A549 (cell line): ENCODE measurements at regions not wholly inside any gene's neighbourhood (a gene's known extent, or its start where the extent isn't known, plus 50 kb on each side); places are given as distances from the start of the nearest gene placed in this dataset.

Source experiments
- ATAC-seq, 2 experiments: fragments of 200-7000 bp in 1 of 2; fragments of >200 bp in 1 of 2; cut with Nextera tagmentation in 1 of 2; cut with Tn5 transposase in 1 of 2; 3 replicates each; pipeline versions ENCODE4 v1.8.0 to v1.9.1; 2018 to 2020; ENCODE audit warnings: mild to moderate bottlenecking in 1 of 2, moderate library complexity in 1 of 2
- CTCF ChIA-PET: fragments of 300-600 bp; sonication (Branson Sonifier 250); formaldehyde crosslinking; extraction: SDS; loops from one replicate; lab custom pipeline; 2021; ENCODE audit warnings: antibody characterized with exemption, inconsistent platforms; lab: Yijun Ruan, JAX
- POLR2A ChIA-PET: fragments of 350-600 bp; formaldehyde crosslinking; extraction: SDS; loops from one replicate; lab custom pipeline; 2021; ENCODE audit warnings: antibody characterized with exemption, inconsistent platforms; lab: Yijun Ruan, JAX
- DNase-seq, 2 experiments: peaks; one replicate each; pipeline versions ENCODE4 v3.0.0 to v3.0.0-alpha.2; 2011 to 2016; ENCODE audit warnings: low read depth in 1 of 2, low spot score in 1 of 2
- FAIRE-seq: peaks from 2 replicates; lab custom pipeline; 2011; peaks lifted over from hg19 to GRCh38; lab: Jason Lieb, UNC
- H3K27ac ChIP-seq, 2 experiments: fragments of >200 bp; sonication (Bioruptor Twin); formaldehyde crosslinking; 3 replicates each; pipeline ENCODE4 v1.5.1; 2016 to 2017
- H3K4me1 ChIP-seq: fragments of >200 bp; sonication (Bioruptor Twin); formaldehyde crosslinking; 3 replicates; pipeline ENCODE4 v1.6.1; 2016
- H3K4me2 ChIP-seq: fragments of >200 bp; sonication (Bioruptor Twin); formaldehyde crosslinking; 3 replicates; pipeline ENCODE4 v1.6.1; 2016
- H3K4me3 ChIP-seq: fragments of >200 bp; sonication (Bioruptor Twin); formaldehyde crosslinking; 3 replicates; pipeline ENCODE4 v1.5.1; 2016
- H3K9me3 ChIP-seq: fragments of >200 bp; sonication (Bioruptor Twin); formaldehyde crosslinking; 3 replicates; pipeline ENCODE4 v1.6.1; 2016
- CBX2 ChIP-seq: fragments of 200-600 bp; sonication (generic); IDR thresholded peaks from 2 replicates; pipeline ENCODE4 v1.6.1; 2016; ENCODE audit warnings: low read depth, mild to moderate bottlenecking, borderline replicate concordance
- CHD2 ChIP-seq: fragments of 150-350 bp; IDR thresholded peaks from 2 replicates; pipeline ENCODE4 v1.6.1; 2014; ENCODE audit warnings: low read length; ENCODE audit not compliant: partially characterized antibody
- E2F6 ChIP-seq: IDR thresholded peaks from 2 replicates; pipeline ENCODE4 v1.6.1; 2012; ENCODE audit warnings: low read depth, borderline replicate concordance
- EHF ChIP-seq: fragments of 250-450 bp; sonication (Bioruptor Pico); IDR thresholded peaks from 2 replicates; pipeline ENCODE4 v1.5.0; 2020; ENCODE audit warnings: mild to moderate bottlenecking
- EHMT2 ChIP-seq: fragments of 200-600 bp; sonication (generic); IDR thresholded peaks from 2 replicates; pipeline ENCODE4 v1.6.1; 2016; ENCODE audit warnings: antibody characterized with exemption, low read depth, mild to moderate bottlenecking, moderate library complexity
- HEYL ChIP-seq: fragments of 250-450 bp; sonication (Bioruptor Pico); IDR thresholded peaks from 2 replicates; pipeline ENCODE4 v1.8.0; 2021; ENCODE audit warnings: mild to moderate bottlenecking, moderate library complexity
- HOXB5 ChIP-seq: fragments of 250-450 bp; sonication (Bioruptor Pico); IDR thresholded peaks from 2 replicates; pipeline ENCODE4 v1.5.0; 2020; ENCODE audit warnings: mild to moderate bottlenecking, moderate library complexity
- KDM1A ChIP-seq: fragments of 200-600 bp; sonication (generic); IDR thresholded peaks from 2 replicates; pipeline ENCODE4 v1.6.1; 2016; ENCODE audit warnings: low read depth, mild to moderate bottlenecking
- MAZ ChIP-seq: fragments of 150-350 bp; IDR thresholded peaks from 2 replicates; pipeline ENCODE4 v1.6.1; 2014; ENCODE audit warnings: antibody characterized with exemption, low read depth, low read length, borderline replicate concordance
- MYC ChIP-seq: IDR thresholded peaks from 2 replicates; pipeline ENCODE4 v1.6.1; 2012; ENCODE audit warnings: mild to moderate bottlenecking, inconsistent platforms, low read length, improper control_type of control experiment, borderline replicate concordance
- NFE2L2 ChIP-seq: fragments of 150-350 bp; conservative IDR thresholded peaks from 2 replicates; pipeline ENCODE4 v1.6.1; 2014; ENCODE audit warnings: low read length
- PHF8 ChIP-seq: fragments of 200-600 bp; sonication (generic); IDR thresholded peaks from 2 replicates; pipeline ENCODE4 v1.6.1; 2016; ENCODE audit warnings: low read depth, mild to moderate bottlenecking, antibody characterized with exemption, moderate library complexity, borderline replicate concordance
- POLR2A ChIP-seq: IDR thresholded peaks from 2 replicates; pipeline ENCODE4 v1.6.1; 2012; ENCODE audit warnings: mild to moderate bottlenecking, low read length
- RCOR1 ChIP-seq: fragments of 150-350 bp; IDR thresholded peaks from 2 replicates; pipeline ENCODE4 v1.6.1; 2014; ENCODE audit warnings: antibody characterized with exemption, low read length, low read depth
- SMC3 ChIP-seq: fragments of >200 bp; sonication (Bioruptor Twin); formaldehyde crosslinking; IDR thresholded peaks from 3 replicates; pipeline ENCODE4 v1.6.1; 2018; ENCODE audit warnings: inconsistent platforms
- TFCP2L1 ChIP-seq: fragments of 250-450 bp; sonication (Bioruptor Pico); IDR thresholded peaks from 2 replicates; pipeline ENCODE4 v1.5.0; 2021; ENCODE audit warnings: mild to moderate bottlenecking
- TP53 ChIP-seq: fragments of 250-450 bp; sonication (Bioruptor Pico); IDR thresholded peaks from 2 replicates; pipeline ENCODE4 v1.5.0; 2021; ENCODE audit warnings: mild to moderate bottlenecking, moderate library complexity
- USF2 ChIP-seq: fragments of 450-650 bp; IDR thresholded peaks from 2 replicates; pipeline ENCODE4 v1.6.1; 2014; ENCODE audit warnings: antibody characterized with exemption
- ZFP36 ChIP-seq: fragments of 450-650 bp; IDR thresholded peaks from 2 replicates; pipeline ENCODE4 v1.6.1; 2014; ENCODE audit warnings: borderline replicate concordance; ENCODE audit not compliant: partially characterized antibody
- WGBS: methylation state at CpG from one replicate; pipeline ENCODE4 v1.1.6; 2017; ENCODE audit errors: missing lambda C conversion rate; 5-methylcytosine and 5-hydroxymethylcytosine counted together
- TF ChIP-seq, protein P1 (sequence below): fragments of 150-350 bp; IDR thresholded peaks from 2 replicates; pipeline ENCODE4 v1.6.1; 2014; ENCODE audit warnings: low read depth, mild to moderate bottlenecking, low read length
- TF ChIP-seq, protein P2 (sequence below): IDR thresholded peaks from 2 replicates; pipeline ENCODE4 v1.6.1; 2012
- TF ChIP-seq, protein P3 (sequence below): fragments of 250-450 bp; sonication (Bioruptor Pico); IDR thresholded peaks from 2 replicates; pipeline ENCODE4 v1.5.0; 2020; ENCODE audit warnings: low read depth, mild to moderate bottlenecking, moderate library complexity
- TF ChIP-seq, protein P4 (sequence below): fragments of >200 bp; sonication (Bioruptor Twin); formaldehyde crosslinking; IDR thresholded peaks from 3 replicates; pipeline ENCODE4 v1.5.1; 2016

- ATAC-seq (no peak), DNase-seq (no peak), FAIRE-seq (no peak)
- TF ChIP-seq EHF (no peak), NFE2L2 (no peak), HOXB5 (CRISPR knock-in tag) (no peak), EHMT2 (no peak), HEYL (CRISPR knock-in tag) (no peak), TFCP2L1 (CRISPR knock-in tag) (no peak), E2F6 (no peak), SMC3 (no peak), CBX2 (no peak), POLR2A (no peak), MYC (no peak), KDM1A (no peak), USF2 (no peak), TP53 (CRISPR knock-in tag) (no peak), MAZ (no peak)
- TF ChIP-seq, protein P1, sequence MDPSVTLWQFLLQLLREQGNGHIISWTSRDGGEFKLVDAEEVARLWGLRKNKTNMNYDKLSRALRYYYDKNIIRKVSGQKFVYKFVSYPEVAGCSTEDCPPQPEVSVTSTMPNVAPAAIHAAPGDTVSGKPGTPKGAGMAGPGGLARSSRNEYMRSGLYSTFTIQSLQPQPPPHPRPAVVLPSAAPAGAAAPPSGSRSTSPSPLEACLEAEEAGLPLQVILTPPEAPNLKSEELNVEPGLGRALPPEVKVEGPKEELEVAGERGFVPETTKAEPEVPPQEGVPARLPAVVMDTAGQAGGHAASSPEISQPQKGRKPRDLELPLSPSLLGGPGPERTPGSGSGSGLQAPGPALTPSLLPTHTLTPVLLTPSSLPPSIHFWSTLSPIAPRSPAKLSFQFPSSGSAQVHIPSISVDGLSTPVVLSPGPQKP: no peak
- TF ChIP-seq, protein P2, sequence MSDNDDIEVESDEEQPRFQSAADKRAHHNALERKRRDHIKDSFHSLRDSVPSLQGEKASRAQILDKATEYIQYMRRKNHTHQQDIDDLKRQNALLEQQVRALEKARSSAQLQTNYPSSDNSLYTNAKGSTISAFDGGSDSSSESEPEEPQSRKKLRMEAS: no peak
- TF ChIP-seq, protein P3, sequence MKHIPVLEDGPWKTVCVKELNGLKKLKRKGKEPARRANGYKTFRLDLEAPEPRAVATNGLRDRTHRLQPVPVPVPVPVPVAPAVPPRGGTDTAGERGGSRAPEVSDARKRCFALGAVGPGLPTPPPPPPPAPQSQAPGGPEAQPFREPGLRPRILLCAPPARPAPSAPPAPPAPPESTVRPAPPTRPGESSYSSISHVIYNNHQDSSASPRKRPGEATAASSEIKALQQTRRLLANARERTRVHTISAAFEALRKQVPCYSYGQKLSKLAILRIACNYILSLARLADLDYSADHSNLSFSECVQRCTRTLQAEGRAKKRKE (CRISPR knock-in tag): no peak
- TF ChIP-seq, protein P4, sequence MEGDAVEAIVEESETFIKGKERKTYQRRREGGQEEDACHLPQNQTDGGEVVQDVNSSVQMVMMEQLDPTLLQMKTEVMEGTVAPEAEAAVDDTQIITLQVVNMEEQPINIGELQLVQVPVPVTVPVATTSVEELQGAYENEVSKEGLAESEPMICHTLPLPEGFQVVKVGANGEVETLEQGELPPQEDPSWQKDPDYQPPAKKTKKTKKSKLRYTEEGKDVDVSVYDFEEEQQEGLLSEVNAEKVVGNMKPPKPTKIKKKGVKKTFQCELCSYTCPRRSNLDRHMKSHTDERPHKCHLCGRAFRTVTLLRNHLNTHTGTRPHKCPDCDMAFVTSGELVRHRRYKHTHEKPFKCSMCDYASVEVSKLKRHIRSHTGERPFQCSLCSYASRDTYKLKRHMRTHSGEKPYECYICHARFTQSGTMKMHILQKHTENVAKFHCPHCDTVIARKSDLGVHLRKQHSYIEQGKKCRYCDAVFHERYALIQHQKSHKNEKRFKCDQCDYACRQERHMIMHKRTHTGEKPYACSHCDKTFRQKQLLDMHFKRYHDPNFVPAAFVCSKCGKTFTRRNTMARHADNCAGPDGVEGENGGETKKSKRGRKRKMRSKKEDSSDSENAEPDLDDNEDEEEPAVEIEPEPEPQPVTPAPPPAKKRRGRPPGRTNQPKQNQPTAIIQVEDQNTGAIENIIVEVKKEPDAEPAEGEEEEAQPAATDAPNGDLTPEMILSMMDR: no peak
- no peak overlapping the region for H3K27ac ChIP-seq
- CTCF ChIA-PET: no interaction called here
- 10% methylated on average over 1 of the region's 1 CpG for WGBS
- H3K4me3 ChIP-seq: no peak overlapping the region
- H3K9me3 ChIP-seq: no peaks in the 10 kb centered on the region
- POLR2A ChIA-PET: no interaction called here
- H3K4me2 ChIP-seq: no peak overlapping the region
- H3K4me1 ChIP-seq: 0 out of 3 replicates have a peak, but pooled peaks cover 3% of the 10 kb centered on the region
These were observed 125.2 kb upstream of the COL3A1 start for GRCh38 chr2:188848887-188849435.

DNA sequence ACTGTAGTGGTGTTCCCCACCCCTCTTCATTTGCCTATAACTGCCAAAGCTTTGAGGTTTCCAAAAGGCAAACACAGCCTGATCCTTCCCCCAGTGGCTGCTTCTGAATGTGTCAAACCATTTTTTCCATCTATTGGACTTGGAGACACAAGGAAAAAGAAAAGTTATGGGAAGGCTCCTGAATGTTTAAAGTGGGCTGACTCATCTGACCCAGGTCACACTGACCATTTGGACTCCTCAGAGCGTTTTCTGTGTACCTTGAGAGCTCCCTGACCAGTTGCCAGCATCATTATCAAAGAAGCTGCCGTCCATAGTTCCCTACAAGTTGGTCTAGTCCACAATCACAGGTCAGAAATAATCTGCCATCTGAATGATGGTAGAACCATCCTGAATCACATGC lies 123.4 kb upstream of the COL3A1 start:
- H3K4me2 ChIP-seq: no peak overlapping the region
- 0 out of 3 replicates have a peak, but pooled peaks cover 3% of the 10 kb centered on the region for H3K4me1 ChIP-seq
- ATAC-seq: peak; percentile 34 to 52; a peak in 3 of 6 replicates
- POLR2A ChIA-PET: no interaction called here
- H3K27ac ChIP-seq: no peak overlapping the region
- no peak for FAIRE-seq
- peak in 1 of 2 experiments; percentile 43 for DNase-seq
- 12% methylated on average over 2 of the region's 2 CpGs for WGBS
- no peak overlapping the region for H3K4me3 ChIP-seq
- H3K9me3 ChIP-seq: no peaks in the 10 kb centered on the region
- TF ChIP-seq PHF8: no peak
- no peak for TF ChIP-seq ZFP36
- no peak for TF ChIP-seq EHMT2
- no peak for TF ChIP-seq HOXB5 (CRISPR knock-in tag)
- TF ChIP-seq, protein P1: no peak
- TF ChIP-seq, protein P3 (CRISPR knock-in tag): no peak
- TF ChIP-seq TP53 (CRISPR knock-in tag): no peak
- TF ChIP-seq CHD2: no peak
- no peak for TF ChIP-seq RCOR1
- TF ChIP-seq, all 56 proteins: peak for 0
- CTCF ChIA-PET: no interaction called here
